ENCODE measurements at regions not wholly inside any gene's neighbourhood (a gene's known extent, or its start where the extent isn't known, plus 50 kb on each side); places are given as distances from the start of the nearest gene placed in this dataset.

DNA sequence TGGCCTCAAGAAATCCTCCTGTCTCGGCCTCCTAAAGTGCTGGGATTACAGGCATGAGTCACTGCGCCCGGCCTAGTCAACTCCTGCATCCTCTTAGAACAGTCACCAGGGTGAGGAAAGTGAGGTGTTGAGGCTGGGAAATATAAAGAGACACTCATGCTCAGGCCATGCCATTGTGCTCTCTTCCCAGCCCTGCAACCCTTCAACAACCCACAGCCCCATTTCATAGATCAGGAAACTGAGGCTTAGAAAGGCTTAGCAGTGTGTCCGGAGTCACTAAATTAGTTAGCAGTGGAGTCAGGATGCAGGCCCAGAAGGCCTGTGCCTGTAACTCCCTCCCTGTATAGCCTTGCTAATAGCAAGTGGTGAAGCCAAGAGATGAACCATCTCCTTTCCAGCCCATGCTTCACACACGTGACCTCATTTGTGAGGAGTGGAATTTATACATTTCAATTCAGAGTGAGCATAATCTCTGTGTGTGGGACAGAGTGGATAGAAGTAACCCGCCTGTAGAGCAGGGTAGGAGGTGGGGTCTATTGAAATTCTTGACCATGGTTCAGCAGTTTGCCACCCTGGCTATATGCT is 51.7 kb upstream of the USP3 start:
- no peaks in the 10 kb centered on the region for H3K36me3 ChIP-seq (ENCODE audit: control insufficient read depth, insufficient read depth, low read length)
- DNase-seq (ENCODE audit: low read depth): no peak
- no peak overlapping the region for H3K4me3 ChIP-seq (ENCODE audit: low read depth, low read length)
- TF ChIP-seq, protein P1, sequence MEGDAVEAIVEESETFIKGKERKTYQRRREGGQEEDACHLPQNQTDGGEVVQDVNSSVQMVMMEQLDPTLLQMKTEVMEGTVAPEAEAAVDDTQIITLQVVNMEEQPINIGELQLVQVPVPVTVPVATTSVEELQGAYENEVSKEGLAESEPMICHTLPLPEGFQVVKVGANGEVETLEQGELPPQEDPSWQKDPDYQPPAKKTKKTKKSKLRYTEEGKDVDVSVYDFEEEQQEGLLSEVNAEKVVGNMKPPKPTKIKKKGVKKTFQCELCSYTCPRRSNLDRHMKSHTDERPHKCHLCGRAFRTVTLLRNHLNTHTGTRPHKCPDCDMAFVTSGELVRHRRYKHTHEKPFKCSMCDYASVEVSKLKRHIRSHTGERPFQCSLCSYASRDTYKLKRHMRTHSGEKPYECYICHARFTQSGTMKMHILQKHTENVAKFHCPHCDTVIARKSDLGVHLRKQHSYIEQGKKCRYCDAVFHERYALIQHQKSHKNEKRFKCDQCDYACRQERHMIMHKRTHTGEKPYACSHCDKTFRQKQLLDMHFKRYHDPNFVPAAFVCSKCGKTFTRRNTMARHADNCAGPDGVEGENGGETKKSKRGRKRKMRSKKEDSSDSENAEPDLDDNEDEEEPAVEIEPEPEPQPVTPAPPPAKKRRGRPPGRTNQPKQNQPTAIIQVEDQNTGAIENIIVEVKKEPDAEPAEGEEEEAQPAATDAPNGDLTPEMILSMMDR (IDR thresholded peaks at IDR 0.05; ENCODE audit: insufficient read depth, low read length, poor library complexity, severe bottlenecking): no peak
- no peaks in the 10 kb centered on the region for H3K27me3 ChIP-seq (ENCODE audit: control insufficient read depth, insufficient read depth, low read length)

DNA sequence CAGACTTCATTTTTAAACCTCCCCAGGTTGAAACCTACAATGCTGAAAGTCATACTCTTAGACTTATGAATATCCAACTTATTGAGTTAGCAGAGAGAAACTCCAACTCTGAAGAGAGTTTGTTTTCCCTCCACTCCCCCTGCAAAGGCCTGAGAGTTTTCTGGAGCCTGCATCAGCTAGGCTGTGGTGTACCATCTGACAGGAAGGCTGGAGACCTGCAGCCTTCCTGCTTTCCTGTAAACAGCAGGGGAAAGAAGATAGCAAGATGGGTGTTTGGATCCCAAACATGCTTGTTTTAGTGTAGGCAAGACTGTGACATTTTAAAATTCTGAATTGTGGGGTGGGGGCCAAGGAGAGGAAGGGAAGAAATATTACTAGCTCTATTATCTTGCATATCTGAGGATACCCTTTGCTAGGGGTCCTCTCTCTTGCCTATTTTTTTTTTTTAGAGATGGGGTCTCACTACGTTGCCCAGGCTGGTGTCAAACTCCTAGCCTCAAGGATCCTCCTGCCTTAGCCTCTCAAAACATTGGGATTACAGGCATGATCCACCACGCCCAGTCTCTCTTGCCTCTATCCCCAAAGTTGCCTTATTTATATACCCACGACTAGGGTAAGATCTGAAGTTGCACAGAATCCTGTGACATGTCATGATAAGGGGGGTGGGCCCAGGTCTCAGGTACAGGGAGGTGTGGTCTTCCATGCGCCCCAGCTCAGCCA is 51.0 kb upstream of the USP3 start:
- Histone ChIP-seq H3K4me3 (ENCODE audit: low read depth, low read length) (no peak overlapping the region), H3K36me3 (ENCODE audit: control insufficient read depth, insufficient read depth, low read length) (no peaks in the 10 kb centered on the region), H3K27me3 (ENCODE audit: control insufficient read depth, insufficient read depth, low read length) (no peaks in the 10 kb centered on the region)
- TF ChIP-seq, protein P1 (IDR thresholded peaks at IDR 0.05; ENCODE audit: insufficient read depth, low read length, poor library complexity, severe bottlenecking): no peak
- DNase-seq (ENCODE audit: low read depth): no peak

DNA sequence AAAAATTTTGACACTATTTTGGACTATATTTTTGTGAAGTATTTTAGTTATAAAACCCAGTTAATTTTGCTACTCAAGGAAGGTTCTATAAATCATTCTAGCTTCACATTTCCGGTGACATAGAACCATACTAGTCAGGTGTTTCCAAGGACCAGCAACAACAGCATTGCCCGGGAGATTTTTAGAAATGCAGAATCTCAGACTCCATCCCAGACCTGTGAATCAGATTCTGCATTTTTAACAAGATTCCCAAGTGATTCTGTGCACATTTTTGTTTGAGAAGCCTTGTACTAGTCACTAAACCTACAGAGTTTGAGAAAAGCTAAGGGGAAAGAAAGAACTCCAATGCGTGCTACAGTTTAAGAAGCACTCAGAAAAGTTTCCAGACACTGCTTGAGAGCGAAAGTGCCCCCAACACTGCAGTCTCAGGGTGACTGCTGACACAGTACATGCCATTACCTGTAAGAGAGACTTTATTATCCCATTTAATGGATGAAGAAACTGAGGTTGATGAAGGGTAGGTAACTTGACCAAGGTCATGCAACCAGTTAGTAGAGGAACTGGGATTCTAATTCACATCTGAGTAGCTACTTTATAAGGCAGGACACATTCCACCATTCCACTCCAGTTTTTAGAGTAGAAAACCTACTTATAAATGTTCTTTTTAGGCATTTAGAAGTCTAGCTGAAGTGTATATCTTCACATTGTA is 49.7 kb upstream of the USP3 start:
- Histone ChIP-seq H3K4me3 (ENCODE audit: low read depth, low read length) (no peak overlapping the region), H3K27me3 (ENCODE audit: control insufficient read depth, insufficient read depth, low read length) (no peaks in the 10 kb centered on the region), H3K36me3 (ENCODE audit: control insufficient read depth, insufficient read depth, low read length) (no peaks in the 10 kb centered on the region)
- TF ChIP-seq, protein P1 (IDR thresholded peaks at IDR 0.05; ENCODE audit: insufficient read depth, low read length, poor library complexity, severe bottlenecking): no peak
- no peak for DNase-seq (ENCODE audit: low read depth)
